Upper lobe of right lung (tissue), 1 donor: ENCODE measurements at regions not wholly inside any gene's neighbourhood (a gene's known extent, or its start where the extent isn't known, plus 50 kb on each side); places are given as distances from the start of the nearest gene placed in this dataset.
A peak's percentile ranks its signal among the peaks of the same experiment; 100 is the strongest.

Experiments
- ATAC-seq: fragments of 200-7000 bp; cut with Tn5 transposase; one replicate; pipeline ENCODE4 v1.9.1; 2020; ENCODE audit warnings: mild to moderate bottlenecking, moderate library complexity
- DNase-seq: peaks from one replicate; pipeline ENCODE4 v3.0.0-alpha.2; 2020
- H3K27ac ChIP-seq: fragments of 200-600 bp; one replicate; pipeline ENCODE4 v1.8.0; 2022
- H3K27me3 ChIP-seq: fragments of 200-600 bp; one replicate; pipeline ENCODE4 v1.8.0; 2022; ENCODE audit warnings: mild to moderate bottlenecking
- H3K36me3 ChIP-seq: fragments of 200-600 bp; one replicate; pipeline ENCODE4 v1.8.0; 2022
- H3K4me1 ChIP-seq: fragments of 200-600 bp; one replicate; pipeline ENCODE4 v1.8.0; 2022
- H3K4me3 ChIP-seq: fragments of 200-600 bp; one replicate; pipeline ENCODE4 v1.8.0; 2022; ENCODE audit warnings: mild to moderate bottlenecking
- H3K9me3 ChIP-seq: fragments of 200-600 bp; one replicate; pipeline ENCODE4 v1.8.0; 2022
- intact Hi-C: fragments of 100-400 bp; cut with DNase I; formaldehyde crosslinking; loops from one replicate; pipeline ENCODE4 v1.11.0; 2022
- TF ChIP-seq, protein P1 (sequence below): fragments of 200-600 bp; IDR thresholded peaks from one replicate; pipeline ENCODE4 v1.8.0; 2022; ENCODE audit warnings: antibody characterized with exemption
- donor health status: DM: no; HTN: yes; CAD: no; lungs with severe emphysema.

DNA sequence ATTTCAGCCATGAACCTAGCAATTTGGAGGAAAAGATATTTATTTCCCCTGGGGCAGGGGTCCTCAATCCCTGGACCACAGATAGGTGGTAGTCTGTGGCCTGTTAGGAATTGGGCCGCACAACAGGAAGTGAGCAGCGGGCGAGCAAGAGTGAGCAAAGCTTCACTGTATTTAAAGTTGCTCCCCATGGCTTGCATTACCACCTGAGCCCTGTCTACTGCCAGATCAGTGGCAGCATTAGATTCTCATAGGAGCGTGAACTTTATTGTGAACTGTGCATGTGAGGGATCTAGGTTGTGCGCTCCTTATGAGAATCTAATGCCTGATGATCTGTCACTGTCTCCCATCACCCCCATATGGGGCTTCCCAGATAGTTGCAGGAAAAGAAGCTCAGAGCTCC lies 127.6 kb downstream of the ICOS start:
- H3K9me3 ChIP-seq: no peaks in the 10 kb centered on the region
- H3K27me3 ChIP-seq: peaks cover 14% of the 10 kb centered on the region
- intact Hi-C loops: no loop called here
- H3K4me3 ChIP-seq: no peak overlapping the region
- no peak for ATAC-seq
- no peak overlapping the region for H3K27ac ChIP-seq
- no peaks in the 10 kb centered on the region for H3K4me1 ChIP-seq
- DNase-seq: no peak
- no peaks in the 10 kb centered on the region for H3K36me3 ChIP-seq
- TF ChIP-seq, protein P1, sequence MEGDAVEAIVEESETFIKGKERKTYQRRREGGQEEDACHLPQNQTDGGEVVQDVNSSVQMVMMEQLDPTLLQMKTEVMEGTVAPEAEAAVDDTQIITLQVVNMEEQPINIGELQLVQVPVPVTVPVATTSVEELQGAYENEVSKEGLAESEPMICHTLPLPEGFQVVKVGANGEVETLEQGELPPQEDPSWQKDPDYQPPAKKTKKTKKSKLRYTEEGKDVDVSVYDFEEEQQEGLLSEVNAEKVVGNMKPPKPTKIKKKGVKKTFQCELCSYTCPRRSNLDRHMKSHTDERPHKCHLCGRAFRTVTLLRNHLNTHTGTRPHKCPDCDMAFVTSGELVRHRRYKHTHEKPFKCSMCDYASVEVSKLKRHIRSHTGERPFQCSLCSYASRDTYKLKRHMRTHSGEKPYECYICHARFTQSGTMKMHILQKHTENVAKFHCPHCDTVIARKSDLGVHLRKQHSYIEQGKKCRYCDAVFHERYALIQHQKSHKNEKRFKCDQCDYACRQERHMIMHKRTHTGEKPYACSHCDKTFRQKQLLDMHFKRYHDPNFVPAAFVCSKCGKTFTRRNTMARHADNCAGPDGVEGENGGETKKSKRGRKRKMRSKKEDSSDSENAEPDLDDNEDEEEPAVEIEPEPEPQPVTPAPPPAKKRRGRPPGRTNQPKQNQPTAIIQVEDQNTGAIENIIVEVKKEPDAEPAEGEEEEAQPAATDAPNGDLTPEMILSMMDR: no peak

- intact Hi-C loops: no loop called here
- Histone ChIP-seq H3K27me3 (peaks cover 14% of the 10 kb centered on the region), H3K9me3 (no peaks in the 10 kb centered on the region), H3K4me3 (no peak overlapping the region), H3K27ac (no peak overlapping the region), H3K4me1 (no peaks in the 10 kb centered on the region), H3K36me3 (no peaks in the 10 kb centered on the region)
- TF ChIP-seq, protein P1: no peak
- no peak for DNase-seq
- ATAC-seq: no peak
Observed at GRCh38 chr2:204065566-204065965, 129.0 kb downstream of the ICOS start.

GRCh38 chr2:204066051-204066450 lies 129.5 kb downstream of the ICOS start:
- H3K4me3 ChIP-seq: no peak overlapping the region
- H3K27ac ChIP-seq: no peak overlapping the region
- TF ChIP-seq, protein P1: no peak
- H3K36me3 ChIP-seq: no peaks in the 10 kb centered on the region
- peaks cover 14% of the 10 kb centered on the region for H3K27me3 ChIP-seq
- no peaks in the 10 kb centered on the region for H3K9me3 ChIP-seq
- intact Hi-C loops: no loop called here
- H3K4me1 ChIP-seq: no peaks in the 10 kb centered on the region
- DNase-seq (no peak), ATAC-seq (no peak)

- no peaks in the 10 kb centered on the region for H3K9me3 ChIP-seq
- DNase-seq (no peak), ATAC-seq (no peak)
- H3K36me3 ChIP-seq: no peaks in the 10 kb centered on the region
- H3K4me1 ChIP-seq: no peaks in the 10 kb centered on the region
- intact Hi-C loops: no loop called here
- no peak overlapping the region for H3K27ac ChIP-seq
- TF ChIP-seq, protein P1: no peak
- no peak overlapping the region for H3K4me3 ChIP-seq
- peaks cover 7% of the 10 kb centered on the region for H3K27me3 ChIP-seq
Observed at GRCh38 chr2:204069804-204070203, 133.2 kb downstream of the ICOS start.

- peak; percentile 62 for DNase-seq
- Histone ChIP-seq H3K36me3 (no peaks in the 10 kb centered on the region), H3K4me3 (no peak overlapping the region), H3K9me3 (no peaks in the 10 kb centered on the region), H3K27ac (no peak overlapping the region), H3K27me3 (peaks cover 7% of the 10 kb centered on the region), H3K4me1 (no peaks in the 10 kb centered on the region)
- peak; percentile 74 for ATAC-seq
- intact Hi-C loops: no loop called here
- TF ChIP-seq, protein P1: peak; percentile 62
Observed at GRCh38 chr2:204072443-204073324, 136.1 kb downstream of the ICOS start.
